Activated CD8-positive, alpha-beta T cell treated with anti-CD3 and anti-CD28 coated beads, Interleukin-2, amount 10 ng/mL, durations not matched to agents 7 days and 5 days (primary cell): ENCODE measurements at regions not wholly inside any gene's neighbourhood (a gene's known extent, or its start where the extent isn't known, plus 50 kb on each side); places are given as distances from the start of the nearest gene placed in this dataset.

ENCODE experiments used
- ATAC-seq: fragments of 150-1000 bp; cut with Tn5 transposase; one replicate; pipeline ENCODE4 v1.10.0; 2021; ENCODE audit warnings: moderate library complexity
- CTCF ChIA-PET: fragments of 350-600 bp; sonication (Branson Sonifier 250); formaldehyde crosslinking; loops from one replicate; lab custom pipeline; 2021; ENCODE audit warnings: antibody characterized with exemption; lab: Charles Lee
- POLR2A ChIA-PET: fragments of 350-600 bp; sonication (Branson Sonifier 250); formaldehyde crosslinking; loops from one replicate; lab custom pipeline; 2021; ENCODE audit warnings: antibody characterized with exemption; lab: Charles Lee
- DNase-seq: peaks from one replicate; pipeline ENCODE4 v3.0.0-alpha.2; 2020
- H3K27ac Mint-ChIP-seq: one replicate; pipeline ENCODE4 v1.8.0; 2021; ENCODE audit warnings: mild to moderate bottlenecking, mixed read lengths
- H3K27me3 Mint-ChIP-seq: one replicate; pipeline ENCODE4 v1.8.0; 2021; ENCODE audit warnings: low read depth, mixed read lengths
- H3K36me3 Mint-ChIP-seq: one replicate; pipeline ENCODE4 v1.8.0; 2021; ENCODE audit warnings: low read depth, mixed read lengths
- H3K4me1 Mint-ChIP-seq: one replicate; pipeline ENCODE4 v1.8.0; 2021; ENCODE audit warnings: low read depth, mixed read lengths
- H3K4me3 Mint-ChIP-seq: one replicate; pipeline ENCODE4 v1.8.0; 2021; ENCODE audit warnings: mild to moderate bottlenecking, mixed read lengths
- H3K9me3 Mint-ChIP-seq: one replicate; pipeline ENCODE4 v1.8.0; 2022; ENCODE audit warnings: mixed read lengths; ENCODE audit not compliant: insufficient read depth

- ATAC-seq (no peak), DNase-seq (no peak)
- no peaks in the 10 kb centered on the region for H3K36me3 Mint-ChIP-seq
- H3K9me3 Mint-ChIP-seq = peaks cover 14% of the 10 kb centered on the region
- H3K4me1 Mint-ChIP-seq = no peaks in the 10 kb centered on the region
- CTCF ChIA-PET = no interaction called here
- no peak overlapping the region for H3K4me3 Mint-ChIP-seq
- H3K27ac Mint-ChIP-seq = no peak overlapping the region
- POLR2A ChIA-PET = no interaction called here
- H3K27me3 Mint-ChIP-seq = no peaks in the 10 kb centered on the region
Observed at GRCh38 chr1:79592707-79593106, 586.2 kb upstream of the ADGRL4 start.

GRCh38 chr1:79588719-79589118, 582.2 kb upstream of the ADGRL4 start:
- Mint-ChIP-seq H3K27ac (no peak overlapping the region), H3K4me3 (no peak overlapping the region)

GRCh38 chr1:79587229-79587628, 580.7 kb upstream of the ADGRL4 start:
- H3K36me3 Mint-ChIP-seq = no peaks in the 10 kb centered on the region
- POLR2A ChIA-PET = no interaction called here
- H3K27me3 Mint-ChIP-seq = no peaks in the 10 kb centered on the region
- peaks cover 15% of the 10 kb centered on the region for H3K9me3 Mint-ChIP-seq
- no peak overlapping the region for H3K4me3 Mint-ChIP-seq
- CTCF ChIA-PET = no interaction called here
- H3K27ac Mint-ChIP-seq = no peak overlapping the region
- ATAC-seq (no peak), DNase-seq (no peak)
- H3K4me1 Mint-ChIP-seq = no peaks in the 10 kb centered on the region

More at GRCh38 chr1:79588719-79589118, 582.2 kb upstream of the ADGRL4 start:
- ATAC-seq (no peak), DNase-seq (no peak)
- POLR2A ChIA-PET = no interaction called here
- CTCF ChIA-PET = no interaction called here
- H3K36me3 Mint-ChIP-seq = no peaks in the 10 kb centered on the region
- H3K4me1 Mint-ChIP-seq = no peaks in the 10 kb centered on the region
- H3K27me3 Mint-ChIP-seq = no peaks in the 10 kb centered on the region
- H3K9me3 Mint-ChIP-seq = peaks cover 13% of the 10 kb centered on the region

GRCh38 chr1:79585801-79586200, 579.3 kb upstream of the ADGRL4 start:
- H3K27ac Mint-ChIP-seq = no peak overlapping the region

GRCh38 chr1:79575424-79575823, 568.9 kb upstream of the ADGRL4 start:
- DNase-seq (no peak), ATAC-seq (no peak)
- Mint-ChIP-seq H3K9me3 (no peaks in the 10 kb centered on the region), H3K4me3 (no peak overlapping the region), H3K4me1 (no peaks in the 10 kb centered on the region), H3K36me3 (no peaks in the 10 kb centered on the region), H3K27ac (no peak overlapping the region), H3K27me3 (no peaks in the 10 kb centered on the region)
- ChIA-PET POLR2A (no interaction called here), CTCF (no interaction called here)

More at GRCh38 chr1:79585801-79586200, 579.3 kb upstream of the ADGRL4 start:
- Mint-ChIP-seq H3K4me1 (no peaks in the 10 kb centered on the region), H3K36me3 (no peaks in the 10 kb centered on the region), H3K4me3 (no peak overlapping the region), H3K9me3 (peaks cover 15% of the 10 kb centered on the region), H3K27me3 (no peaks in the 10 kb centered on the region)
- DNase-seq = no peak
- ChIA-PET CTCF (no interaction called here), POLR2A (no interaction called here)
- no peak for ATAC-seq

- DNase-seq = no peak
- Mint-ChIP-seq H3K9me3 (no peaks in the 10 kb centered on the region), H3K4me1 (no peaks in the 10 kb centered on the region), H3K4me3 (no peak overlapping the region), H3K27ac (no peak overlapping the region), H3K27me3 (no peaks in the 10 kb centered on the region), H3K36me3 (no peaks in the 10 kb centered on the region)
- ChIA-PET CTCF (no interaction called here), POLR2A (no interaction called here)
- ATAC-seq = no peak
Observed at GRCh38 chr1:79568411-79568810, 561.9 kb upstream of the ADGRL4 start.

- Mint-ChIP-seq H3K27ac (no peak overlapping the region), H3K36me3 (no peaks in the 10 kb centered on the region), H3K4me1 (no peaks in the 10 kb centered on the region), H3K9me3 (peaks cover 13% of the 10 kb centered on the region), H3K4me3 (no peak overlapping the region), H3K27me3 (no peaks in the 10 kb centered on the region)
- ChIA-PET POLR2A (no interaction called here), CTCF (no interaction called here)
- ATAC-seq (no peak), DNase-seq (no peak)
Observed at GRCh38 chr1:79561521-79561978, 555.0 kb upstream of the ADGRL4 start.

- no peak overlapping the region for H3K4me3 Mint-ChIP-seq
- H3K36me3 Mint-ChIP-seq = no peaks in the 10 kb centered on the region
- no peak for ATAC-seq
- H3K27me3 Mint-ChIP-seq = no peaks in the 10 kb centered on the region
- peaks cover 7% of the 10 kb centered on the region for H3K9me3 Mint-ChIP-seq
- H3K27ac Mint-ChIP-seq = no peak overlapping the region
- ChIA-PET POLR2A (no interaction called here), CTCF (no interaction called here)
- no peak for DNase-seq
- H3K4me1 Mint-ChIP-seq = no peaks in the 10 kb centered on the region
Observed at GRCh38 chr1:79556189-79556588, 549.7 kb upstream of the ADGRL4 start.

GRCh38 chr1:79554688-79555087, 548.2 kb upstream of the ADGRL4 start:
- Mint-ChIP-seq H3K4me3 (no peak overlapping the region), H3K36me3 (no peaks in the 10 kb centered on the region), H3K27me3 (no peaks in the 10 kb centered on the region), H3K9me3 (no peaks in the 10 kb centered on the region), H3K27ac (no peak overlapping the region), H3K4me1 (no peaks in the 10 kb centered on the region)
- CTCF ChIA-PET = no interaction called here
- no peak for DNase-seq
- POLR2A ChIA-PET = no interaction called here
- ATAC-seq = no peak

GRCh38 chr1:79551321-79551720, 544.8 kb upstream of the ADGRL4 start:
- no peak for ATAC-seq
- Mint-ChIP-seq H3K36me3 (no peaks in the 10 kb centered on the region), H3K4me1 (no peaks in the 10 kb centered on the region), H3K9me3 (no peaks in the 10 kb centered on the region), H3K4me3 (no peak overlapping the region), H3K27me3 (no peaks in the 10 kb centered on the region), H3K27ac (no peak overlapping the region)
- ChIA-PET CTCF (no interaction called here), POLR2A (no interaction called here)
- no peak for DNase-seq

- ChIA-PET POLR2A (no interaction called here), CTCF (no interaction called here)
- Mint-ChIP-seq H3K36me3 (no peaks in the 10 kb centered on the region), H3K27ac (no peak overlapping the region), H3K4me3 (no peak overlapping the region), H3K9me3 (no peaks in the 10 kb centered on the region), H3K4me1 (no peaks in the 10 kb centered on the region), H3K27me3 (no peaks in the 10 kb centered on the region)
- no peak for DNase-seq
- ATAC-seq = no peak
Observed at GRCh38 chr1:79550402-79550801, 543.9 kb upstream of the ADGRL4 start.

- no peaks in the 10 kb centered on the region for H3K27me3 Mint-ChIP-seq
- ATAC-seq (no peak), DNase-seq (no peak)
- ChIA-PET POLR2A (no interaction called here), CTCF (no interaction called here)
- H3K36me3 Mint-ChIP-seq = no peaks in the 10 kb centered on the region
- H3K9me3 Mint-ChIP-seq = no peaks in the 10 kb centered on the region
- H3K27ac Mint-ChIP-seq = no peak overlapping the region
- no peak overlapping the region for H3K4me3 Mint-ChIP-seq
- no peaks in the 10 kb centered on the region for H3K4me1 Mint-ChIP-seq
Observed at GRCh38 chr1:79549201-79549600, 542.7 kb upstream of the ADGRL4 start.

- Mint-ChIP-seq H3K27me3 (no peaks in the 10 kb centered on the region), H3K4me3 (no peak overlapping the region), H3K4me1 (no peaks in the 10 kb centered on the region), H3K9me3 (no peaks in the 10 kb centered on the region), H3K27ac (no peak overlapping the region), H3K36me3 (no peaks in the 10 kb centered on the region)
- ChIA-PET POLR2A (no interaction called here), CTCF (no interaction called here)
- DNase-seq (no peak), ATAC-seq (no peak)
Observed at GRCh38 chr1:79547514-79547913, 541.0 kb upstream of the ADGRL4 start.
